ENCODE measurements at regions not wholly inside any gene's neighbourhood (a gene's known extent, or its start where the extent isn't known, plus 50 kb on each side); places are given as distances from the start of the nearest gene placed in this dataset.

GRCh38 chr5:37889612-37890317 is 49.9 kb upstream of the GDNF start:
- TF ChIP-seq CTCF (conservative IDR thresholded peaks at IDR 0.05; ENCODE audit: low read length) (no peak), EZH2phosphoT487 (IDR thresholded peaks at IDR 0.05; ENCODE audit: borderline replicate concordance, low read depth, low read length) (no peak)

All from OCI-LY7 (cell line).